Tibial nerve (tissue), 3 donors: ENCODE measurements at regions not wholly inside any gene's neighbourhood (a gene's known extent, or its start where the extent isn't known, plus 50 kb on each side); places are given as distances from the start of the nearest gene placed in this dataset.

Experiments
- POLR2A ChIP-seq, 2 donors: fragments of 450-650 bp; IDR thresholded peaks; one replicate each; pipeline ENCODE4 v1.6.1; 2017; ENCODE audit warnings: antibody characterized with exemption in 2 of 2, mild to moderate bottlenecking in 2 of 2, moderate library complexity in 2 of 2
- TF ChIP-seq, protein P1 (sequence below), 5 experiments: fragments of 200-600 bp in 3 of 5; fragments of 450-650 bp in 2 of 5; sonication (generic) in 3 of 5; IDR thresholded peaks; one replicate each; pipeline ENCODE4 v1.5.1; 2016 to 2019; ENCODE audit warnings: antibody characterized with exemption in 5 of 5, mild to moderate bottlenecking in 3 of 5, moderate library complexity in 2 of 5

DNA sequence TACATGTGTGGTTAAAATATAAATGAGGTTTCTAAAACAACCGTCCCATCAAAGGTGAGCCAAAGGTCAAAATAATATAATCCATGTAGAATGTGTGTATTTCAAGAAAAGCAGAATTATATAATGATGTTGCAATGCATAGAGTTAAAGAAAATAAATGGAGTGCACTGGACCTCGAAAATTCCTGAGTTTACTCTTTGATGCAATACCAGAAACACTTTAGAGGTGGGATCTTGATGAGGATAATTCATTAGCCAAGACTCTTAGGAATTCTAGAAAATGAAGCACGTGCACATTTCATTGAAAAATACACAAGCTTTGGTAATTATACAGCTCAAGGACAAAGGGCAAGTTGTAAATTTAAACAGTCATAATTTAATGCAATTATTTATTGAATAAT is 508.9 kb upstream of the ARGLU1 start:
- TF ChIP-seq, protein P1, sequence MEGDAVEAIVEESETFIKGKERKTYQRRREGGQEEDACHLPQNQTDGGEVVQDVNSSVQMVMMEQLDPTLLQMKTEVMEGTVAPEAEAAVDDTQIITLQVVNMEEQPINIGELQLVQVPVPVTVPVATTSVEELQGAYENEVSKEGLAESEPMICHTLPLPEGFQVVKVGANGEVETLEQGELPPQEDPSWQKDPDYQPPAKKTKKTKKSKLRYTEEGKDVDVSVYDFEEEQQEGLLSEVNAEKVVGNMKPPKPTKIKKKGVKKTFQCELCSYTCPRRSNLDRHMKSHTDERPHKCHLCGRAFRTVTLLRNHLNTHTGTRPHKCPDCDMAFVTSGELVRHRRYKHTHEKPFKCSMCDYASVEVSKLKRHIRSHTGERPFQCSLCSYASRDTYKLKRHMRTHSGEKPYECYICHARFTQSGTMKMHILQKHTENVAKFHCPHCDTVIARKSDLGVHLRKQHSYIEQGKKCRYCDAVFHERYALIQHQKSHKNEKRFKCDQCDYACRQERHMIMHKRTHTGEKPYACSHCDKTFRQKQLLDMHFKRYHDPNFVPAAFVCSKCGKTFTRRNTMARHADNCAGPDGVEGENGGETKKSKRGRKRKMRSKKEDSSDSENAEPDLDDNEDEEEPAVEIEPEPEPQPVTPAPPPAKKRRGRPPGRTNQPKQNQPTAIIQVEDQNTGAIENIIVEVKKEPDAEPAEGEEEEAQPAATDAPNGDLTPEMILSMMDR (IDR thresholded peaks at IDR 0.05): no peak
- no peak for TF ChIP-seq POLR2A (IDR thresholded peaks at IDR 0.05)
